PC-9 (cell line): ENCODE measurements at regions not wholly inside any gene's neighbourhood (a gene's known extent, or its start where the extent isn't known, plus 50 kb on each side); places are given as distances from the start of the nearest gene placed in this dataset.

Experiments
- BruUV-seq: library from RNA; stranded (reverse); fragments of 400-500 nt; replicated peaks from 2 replicates; lab custom pipeline; 2021; lab: Mats Ljungman, UMichigan
- CTCF ChIA-PET: fragments of 300-600 bp; sonication (Branson Sonifier 250); formaldehyde crosslinking; loops from one replicate; lab custom pipeline; 2022; ENCODE audit warnings: antibody characterized with exemption; lab: Charles Lee
- POLR2A ChIA-PET: fragments of 300-600 bp; sonication (Branson Sonifier 250); formaldehyde crosslinking; loops from one replicate; lab custom pipeline; 2022; ENCODE audit warnings: antibody characterized with exemption; ENCODE audit not compliant: unreplicated experiment; lab: Charles Lee
- DNase-seq, 2 experiments: peaks; one replicate each; pipeline versions ENCODE4 v3.0.0 to v3.0.0-alpha.2; 2015 to 2022; ENCODE audit warnings: mixed read lengths in 1 of 2
- H2AFZ ChIP-seq: fragments of 200-600 bp; sonication (generic); 2 replicates; pipeline ENCODE4 v1.8.1; 2017; ENCODE audit warnings: antibody characterized with exemption
- H3F3A ChIP-seq: fragments of 200-600 bp; sonication (generic); 2 replicates; pipeline ENCODE4 v1.8.1; 2017; ENCODE audit warnings: antibody characterized with exemption, mild to moderate bottlenecking, low read depth; ENCODE audit not compliant: insufficient read depth
- H3K27ac ChIP-seq: fragments of 200-600 bp; sonication (generic); 2 replicates; pipeline ENCODE4 v1.6.1; 2016; ENCODE audit warnings: mixed run types
- H3K27me3 ChIP-seq: fragments of 200-600 bp; sonication (generic); 2 replicates; pipeline ENCODE4 v1.6.1; 2016; ENCODE audit warnings: low read depth, mixed run types; ENCODE audit not compliant: insufficient read depth
- H3K36me3 ChIP-seq: fragments of 200-600 bp; sonication (generic); 2 replicates; pipeline ENCODE4 v1.6.1; 2016; ENCODE audit warnings: low read depth, mixed run types
- H3K4me1 ChIP-seq: fragments of 200-600 bp; sonication (generic); replicated peaks from 2 replicates; pipeline ENCODE4 v1.6.1; 2016; ENCODE audit warnings: mixed run types; ENCODE audit not compliant: insufficient read depth
- H3K4me2 ChIP-seq: fragments of 200-600 bp; sonication (generic); 2 replicates; pipeline ENCODE4 v1.6.1; 2017; ENCODE audit warnings: mixed run types
- H3K4me3 ChIP-seq: fragments of 200-600 bp; sonication (generic); 2 replicates; pipeline ENCODE4 v1.6.1; 2016; ENCODE audit warnings: mixed run types
- H3K79me2 ChIP-seq: fragments of 200-600 bp; sonication (generic); 2 replicates; pipeline ENCODE4 v1.6.1; 2017; ENCODE audit warnings: low read depth, mixed run types
- H3K9me2 ChIP-seq: fragments of 200-600 bp; sonication (generic); 2 replicates; pipeline ENCODE4 v1.8.1; 2017; ENCODE audit warnings: mild to moderate bottlenecking; ENCODE audit not compliant: insufficient read depth
- H3K9me3 ChIP-seq: fragments of 200-600 bp; sonication (generic); 2 replicates; pipeline ENCODE4 v1.8.1; 2016; ENCODE audit warnings: low read depth; ENCODE audit not compliant: insufficient read depth
- H4K20me1 ChIP-seq: fragments of 200-600 bp; sonication (generic); 2 replicates; pipeline ENCODE4 v1.8.1; 2017; ENCODE audit not compliant: insufficient read depth
- EZH2 ChIP-seq: fragments of 200-600 bp; sonication (generic); IDR thresholded peaks from 2 replicates; pipeline ENCODE4 v1.8.0; 2017; ENCODE audit warnings: antibody characterized with exemption, low read depth
- intact Hi-C: fragments of 100-400 bp; cut with micrococcal nuclease; formaldehyde crosslinking; loops from one replicate; pipeline ENCODE4 v1.10.0; 2022; ENCODE audit not compliant: unreplicated experiment
- TF ChIP-seq, protein P1 (sequence below): fragments of 200-600 bp; sonication (generic); conservative IDR thresholded peaks from 2 replicates; pipeline ENCODE4 v1.6.1; 2017; ENCODE audit warnings: mixed run types, antibody characterized with exemption, mild to moderate bottlenecking, moderate library complexity

DNA sequence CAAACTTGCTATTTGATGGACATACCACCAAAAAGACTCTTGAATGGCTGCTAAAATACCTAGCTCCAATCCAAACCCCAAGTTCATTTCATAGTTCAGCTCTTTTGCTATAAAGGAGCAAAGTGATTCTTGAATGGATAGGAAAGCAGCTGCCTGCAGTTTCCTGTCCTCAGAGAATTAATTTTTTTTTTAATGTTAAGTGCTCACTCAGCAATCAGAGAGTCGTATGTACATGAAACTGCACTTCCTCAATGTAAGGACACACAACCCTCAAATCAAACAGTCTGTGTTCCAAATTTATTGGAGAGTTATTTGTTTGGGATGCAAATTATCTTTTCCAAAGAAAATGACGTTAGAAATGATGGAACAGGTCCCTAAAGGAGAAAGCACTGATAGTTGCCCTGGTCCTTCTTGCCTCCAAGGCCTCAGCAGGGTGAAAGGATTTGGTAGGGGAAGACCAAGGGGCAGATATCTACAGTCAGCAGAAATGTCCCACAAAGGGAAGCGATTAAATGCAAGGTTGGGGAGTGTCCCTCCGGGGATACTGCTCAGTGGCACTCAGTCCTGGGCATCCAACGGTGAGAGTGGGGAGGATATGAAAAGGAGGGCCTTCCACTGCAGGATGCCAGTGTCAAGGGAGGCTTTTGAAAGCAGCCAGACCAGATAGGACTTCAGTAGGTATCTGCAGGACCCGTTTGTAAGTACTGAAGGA lies 67.2 kb upstream of the RASGEF1B start:
- H3K27ac ChIP-seq, result no peak overlapping the region
- H3K9me3 ChIP-seq, result no peaks in the 10 kb centered on the region
- H4K20me1 ChIP-seq, result no peaks in the 10 kb centered on the region
- no TSS peak for BruUV-seq
- no peaks in the 10 kb centered on the region for H3K27me3 ChIP-seq
- H3K4me3 ChIP-seq, result no peak overlapping the region
- no peaks in the 10 kb centered on the region for H3K36me3 ChIP-seq
- H3K9me2 ChIP-seq, result no peaks in the 10 kb centered on the region; the same call in 1 of the 2 replicates
- H3K79me2 ChIP-seq, result no peaks in the 10 kb centered on the region
- ChIA-PET POLR2A (no interaction called here), CTCF (no interaction called here)
- TF ChIP-seq, protein P1, sequence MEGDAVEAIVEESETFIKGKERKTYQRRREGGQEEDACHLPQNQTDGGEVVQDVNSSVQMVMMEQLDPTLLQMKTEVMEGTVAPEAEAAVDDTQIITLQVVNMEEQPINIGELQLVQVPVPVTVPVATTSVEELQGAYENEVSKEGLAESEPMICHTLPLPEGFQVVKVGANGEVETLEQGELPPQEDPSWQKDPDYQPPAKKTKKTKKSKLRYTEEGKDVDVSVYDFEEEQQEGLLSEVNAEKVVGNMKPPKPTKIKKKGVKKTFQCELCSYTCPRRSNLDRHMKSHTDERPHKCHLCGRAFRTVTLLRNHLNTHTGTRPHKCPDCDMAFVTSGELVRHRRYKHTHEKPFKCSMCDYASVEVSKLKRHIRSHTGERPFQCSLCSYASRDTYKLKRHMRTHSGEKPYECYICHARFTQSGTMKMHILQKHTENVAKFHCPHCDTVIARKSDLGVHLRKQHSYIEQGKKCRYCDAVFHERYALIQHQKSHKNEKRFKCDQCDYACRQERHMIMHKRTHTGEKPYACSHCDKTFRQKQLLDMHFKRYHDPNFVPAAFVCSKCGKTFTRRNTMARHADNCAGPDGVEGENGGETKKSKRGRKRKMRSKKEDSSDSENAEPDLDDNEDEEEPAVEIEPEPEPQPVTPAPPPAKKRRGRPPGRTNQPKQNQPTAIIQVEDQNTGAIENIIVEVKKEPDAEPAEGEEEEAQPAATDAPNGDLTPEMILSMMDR, result no peak
- no peak for TF ChIP-seq EZH2
- H3K4me2 ChIP-seq, result no peak overlapping the region
- no peak for DNase-seq
- no peaks in the 10 kb centered on the region for H3F3A ChIP-seq
- intact Hi-C loops, result no loop called here
- no peaks in the 10 kb centered on the region for H3K4me1 ChIP-seq
- H2AFZ ChIP-seq, result no peak overlapping the region

DNA sequence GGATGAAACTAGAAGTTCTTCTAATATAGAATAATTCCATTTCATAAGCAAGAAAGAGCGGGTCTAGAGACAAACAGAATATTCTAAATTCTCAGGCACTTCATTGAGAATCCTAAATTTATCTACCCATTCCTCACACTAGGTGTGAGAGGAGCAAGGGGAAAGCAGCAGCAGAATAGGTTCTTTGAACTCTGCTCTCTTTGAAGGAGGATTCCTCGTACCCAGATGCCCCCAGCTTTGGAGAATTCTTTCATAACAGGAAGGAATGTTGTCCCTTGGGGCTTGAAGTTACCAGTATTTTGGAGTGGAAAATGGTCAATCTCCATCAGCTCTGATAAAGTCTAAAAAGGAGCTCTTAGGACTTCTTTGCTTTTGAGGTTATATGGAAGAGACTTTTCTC lies 59.7 kb upstream of the RASGEF1B start:
- ChIA-PET POLR2A (no interaction called here), CTCF (no interaction called here)
- H3F3A ChIP-seq, result no peaks in the 10 kb centered on the region
- no peaks in the 10 kb centered on the region for H3K4me1 ChIP-seq
- no peaks in the 10 kb centered on the region for H3K36me3 ChIP-seq
- H3K4me3 ChIP-seq, result no peak overlapping the region
- TF ChIP-seq, protein P1, result no peak
- no peak for TF ChIP-seq EZH2
- H3K27me3 ChIP-seq, result no peaks in the 10 kb centered on the region
- no peak overlapping the region for H3K4me2 ChIP-seq
- no peak overlapping the region for H3K27ac ChIP-seq
- H2AFZ ChIP-seq, result no peak overlapping the region
- BruUV-seq, result no TSS peak
- intact Hi-C loops, result no loop called here
- no peaks in the 10 kb centered on the region for H3K9me3 ChIP-seq
- DNase-seq, result no peak
- no peaks in the 10 kb centered on the region for H3K9me2 ChIP-seq
- H3K79me2 ChIP-seq, result no peaks in the 10 kb centered on the region
- no peaks in the 10 kb centered on the region for H4K20me1 ChIP-seq

DNA sequence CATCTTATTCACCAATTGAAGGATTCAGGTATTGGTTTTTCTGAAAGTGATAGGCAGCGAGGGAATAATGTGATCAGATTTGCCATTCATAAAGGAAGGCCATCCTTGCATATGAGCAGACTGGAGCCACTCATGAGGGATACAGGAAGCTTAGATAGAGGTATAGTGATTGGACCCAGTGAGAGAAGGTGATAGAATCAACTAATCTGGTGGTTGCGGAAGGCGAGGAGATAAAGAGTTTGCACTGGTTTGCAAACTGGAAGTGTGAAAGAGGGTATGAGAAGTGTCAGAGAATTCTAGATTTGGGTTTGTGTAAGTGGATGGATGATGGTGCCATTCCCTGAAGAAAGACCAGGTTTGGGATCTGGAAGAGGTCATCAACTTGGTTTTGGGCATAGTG lies 57.3 kb upstream of the RASGEF1B start:
- no peaks in the 10 kb centered on the region for H3K79me2 ChIP-seq
- DNase-seq, result no peak
- H3K27ac ChIP-seq, result no peak overlapping the region
- ChIA-PET CTCF (no interaction called here), POLR2A (no interaction called here)
- H3K9me3 ChIP-seq, result no peaks in the 10 kb centered on the region
- no peaks in the 10 kb centered on the region for H3K9me2 ChIP-seq
- H3K4me3 ChIP-seq, result no peak overlapping the region
- no peak for TF ChIP-seq EZH2
- TF ChIP-seq, protein P1, result no peak
- H4K20me1 ChIP-seq, result no peaks in the 10 kb centered on the region
- H2AFZ ChIP-seq, result no peak overlapping the region
- no TSS peak for BruUV-seq
- H3K36me3 ChIP-seq, result no peaks in the 10 kb centered on the region
- H3K4me2 ChIP-seq, result no peak overlapping the region
- intact Hi-C loops, result no loop called here
- H3K27me3 ChIP-seq, result no peaks in the 10 kb centered on the region
- no peaks in the 10 kb centered on the region for H3F3A ChIP-seq
- no peaks in the 10 kb centered on the region for H3K4me1 ChIP-seq
